Activated CD4-positive, alpha-beta T cell treated with anti-CD3 and anti-CD28 coated beads, Interleukin-2, Interleukin-4, amounts not matched to agents 100 ng/mL and 50 ng/mL, durations not matched to agents 16 hours and 8 hours (primary cell): ENCODE measurements at regions not wholly inside any gene's neighbourhood (a gene's known extent, or its start where the extent isn't known, plus 50 kb on each side); places are given as distances from the start of the nearest gene placed in this dataset.
"Not testable (repeated sequence)": the region's sequence is repeated elsewhere in the genome, so short reads cannot be mapped to it uniquely, and the experiment has no call there.

ENCODE experiments used
- DNase-seq: peaks from one replicate; pipeline ENCODE4 v3.0.0-alpha.2; 2020; ENCODE audit warnings: low spot score

DNA sequence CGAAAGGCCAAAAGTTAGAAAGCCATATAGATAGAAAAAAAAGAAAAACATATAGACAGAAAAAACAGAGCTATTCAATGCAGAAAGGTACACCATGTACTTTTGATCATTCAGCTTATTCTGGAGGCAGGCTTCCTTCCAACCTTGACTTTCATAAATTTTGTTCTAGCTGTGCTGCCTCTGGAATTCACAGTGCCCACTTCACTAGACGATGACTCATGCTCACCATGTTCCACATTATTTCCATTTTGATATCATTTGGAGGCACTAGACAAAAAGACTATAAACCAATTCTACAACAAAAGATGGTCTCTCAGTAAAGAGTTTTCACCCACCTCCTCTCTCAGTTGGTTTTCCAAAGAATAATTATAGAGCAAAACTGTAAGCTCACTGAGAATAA, 229.0 kb upstream of the IPO5 start:
- DNase-seq: no peak

DNA sequence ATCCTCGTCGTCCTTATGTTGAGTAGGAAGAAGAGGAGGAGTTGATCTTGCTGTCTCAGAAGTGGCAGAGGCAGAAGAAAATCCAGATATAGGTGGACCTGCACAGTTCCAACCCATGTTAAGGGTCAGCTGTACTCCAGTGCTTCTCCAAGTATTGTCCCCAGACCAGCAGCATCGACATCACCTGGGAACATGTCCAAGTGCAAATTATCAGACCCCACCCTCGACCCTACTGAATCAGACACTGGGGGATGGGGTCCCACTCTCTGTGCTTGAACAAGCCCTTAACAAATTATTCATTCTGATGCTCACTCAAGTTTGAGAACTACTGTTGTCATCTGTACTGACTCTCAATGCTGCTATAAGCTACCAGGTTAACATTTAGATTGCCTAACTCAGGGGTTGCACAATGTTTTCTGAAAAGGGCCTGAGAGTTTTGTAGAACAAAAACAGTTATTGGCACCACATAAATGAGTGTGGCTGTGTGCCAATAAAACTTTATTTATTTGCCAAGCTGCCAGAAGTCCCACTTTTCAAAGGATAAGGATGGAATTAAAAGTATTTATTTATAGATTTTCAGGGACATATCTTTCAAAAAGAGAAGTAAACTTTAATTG, 226.7 kb upstream of the IPO5 start:
- DNase-seq: no peak

DNA sequence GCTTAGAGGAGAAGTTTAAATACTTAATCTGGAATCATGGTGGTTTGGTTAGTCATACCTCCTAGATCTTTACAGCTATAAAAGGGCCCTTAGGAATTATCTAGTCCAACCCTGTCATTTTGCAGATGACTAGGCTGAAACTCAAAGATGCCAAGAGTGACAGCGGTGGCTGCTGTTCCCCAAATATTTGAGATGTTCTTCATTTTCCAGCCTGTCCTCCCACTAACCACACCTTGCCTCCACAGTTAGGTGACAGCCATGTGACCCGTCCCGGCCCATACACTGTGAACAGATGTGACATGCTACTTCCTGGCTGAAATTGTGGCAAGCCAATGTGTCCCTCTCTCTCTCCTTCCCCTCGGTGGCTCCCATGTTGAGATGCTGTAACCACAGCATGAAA, 225.5 kb upstream of the IPO5 start:
- DNase-seq: no peak

DNA sequence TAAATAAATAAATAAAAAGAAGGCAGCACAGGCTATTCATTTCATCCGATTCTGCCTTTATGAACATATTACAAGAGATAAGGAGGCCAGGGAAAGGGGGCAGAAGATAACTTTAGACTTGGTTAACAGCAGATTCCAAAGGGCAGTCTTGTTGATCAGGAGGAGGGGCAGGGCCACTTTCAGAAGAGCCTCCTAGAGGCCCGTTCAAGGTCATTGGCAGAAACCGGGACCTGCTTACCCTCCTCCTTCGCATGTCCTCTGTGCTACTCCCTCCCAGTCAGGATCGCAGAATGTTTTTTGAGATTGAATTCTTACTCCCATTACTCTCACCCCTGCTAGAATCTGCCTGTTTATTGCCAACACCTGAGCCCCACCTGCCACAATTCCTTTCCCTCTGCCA, 217.0 kb upstream of the IPO5 start:
- DNase-seq: no peak

DNA sequence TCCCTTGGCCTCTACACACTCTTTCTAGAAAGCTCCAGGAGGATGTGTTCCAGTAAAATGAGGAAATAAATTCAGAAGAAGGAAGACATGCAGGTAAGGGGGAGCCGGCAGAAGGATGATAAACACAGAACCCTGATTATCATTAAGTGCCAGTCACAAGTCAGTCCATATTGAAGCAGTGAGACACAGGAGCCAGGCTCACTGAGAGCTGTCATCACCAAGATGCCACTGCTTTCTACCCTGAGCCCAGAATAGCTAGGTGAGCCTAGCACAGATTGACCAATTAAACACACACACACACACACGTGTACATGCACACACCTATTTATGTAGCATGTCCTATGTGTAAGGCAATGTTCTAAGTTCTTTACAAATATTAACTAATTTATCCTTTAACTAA, 211.4 kb upstream of the IPO5 start:
- DNase-seq: no peak

DNA sequence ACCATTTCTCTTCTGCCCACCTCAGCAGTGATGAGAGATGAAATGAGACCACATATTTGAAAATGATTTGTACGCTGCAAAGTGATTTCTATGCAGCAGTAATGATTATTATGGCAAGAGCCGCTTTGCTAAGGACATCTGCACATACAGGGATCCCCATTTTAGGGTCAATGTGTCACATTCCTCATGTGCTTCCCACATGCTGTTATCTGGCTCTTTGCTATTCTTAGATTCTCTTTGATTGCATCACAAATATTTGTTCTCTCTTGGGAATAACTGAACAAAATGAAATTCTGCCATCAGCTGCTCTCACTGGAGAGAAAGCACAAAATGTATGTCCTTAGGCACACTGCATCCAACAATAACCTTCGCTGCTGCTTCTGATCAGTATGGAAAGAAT, 209.5 kb upstream of the IPO5 start:
- DNase-seq: no peak

DNA sequence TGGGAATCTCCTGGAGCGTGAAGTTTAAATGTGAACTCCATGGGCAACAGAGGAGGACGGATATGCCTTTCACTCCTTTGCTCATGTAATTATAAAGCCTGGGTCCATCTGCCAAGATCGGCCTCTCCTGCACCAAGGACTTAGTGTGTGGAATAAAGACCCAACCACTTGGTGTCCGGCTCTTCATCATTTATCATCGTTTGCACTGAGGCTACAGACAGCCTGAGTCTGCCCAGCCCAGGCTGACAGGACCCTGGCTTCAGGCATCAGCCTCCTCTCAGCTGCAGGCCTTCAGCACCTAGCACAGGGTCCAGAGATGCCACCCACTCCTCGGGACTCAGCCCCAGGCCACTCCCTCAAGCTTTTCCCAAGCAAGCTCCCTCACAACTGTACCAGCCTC, 206.8 kb upstream of the IPO5 start:
- no peak for DNase-seq

DNA sequence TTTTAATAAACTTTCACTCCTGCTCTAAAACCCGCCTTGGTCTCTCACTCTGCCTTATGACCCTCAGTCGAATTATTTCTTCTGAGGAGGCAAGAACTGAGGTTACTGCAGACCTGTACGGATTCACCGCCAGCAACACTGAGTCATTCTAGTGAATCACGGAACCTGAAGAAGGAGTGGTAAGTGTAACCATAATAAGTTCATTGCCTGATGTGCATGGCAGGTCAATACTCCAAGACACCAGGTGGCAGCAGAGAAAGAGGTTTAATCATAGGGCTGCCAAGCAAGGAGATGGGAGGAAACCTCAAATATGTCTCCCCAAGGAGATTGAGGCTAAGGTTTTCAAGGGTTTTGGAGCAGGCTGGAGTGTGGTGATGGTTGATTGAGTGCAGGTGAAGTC, 204.3 kb upstream of the IPO5 start:
- no peak for DNase-seq

DNA sequence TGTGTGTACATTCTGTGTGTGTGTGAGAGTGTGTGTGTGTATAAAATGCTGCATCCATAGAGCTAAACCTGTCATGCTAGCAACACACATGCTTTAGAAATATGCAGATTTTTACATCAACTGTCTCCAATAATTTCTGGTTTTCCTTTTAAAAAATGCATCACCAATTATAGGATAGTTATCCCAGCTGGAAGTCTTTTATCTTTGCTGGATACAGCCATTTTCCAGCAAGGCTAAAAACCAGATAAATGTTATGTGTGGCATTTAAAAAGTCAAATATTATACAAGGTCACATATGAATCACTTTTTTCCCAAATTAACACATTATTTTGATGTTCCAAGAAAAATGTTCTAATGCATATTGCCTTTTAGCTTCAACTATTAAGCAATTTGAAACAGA, 202.0 kb upstream of the IPO5 start:
- no peak for DNase-seq

DNA sequence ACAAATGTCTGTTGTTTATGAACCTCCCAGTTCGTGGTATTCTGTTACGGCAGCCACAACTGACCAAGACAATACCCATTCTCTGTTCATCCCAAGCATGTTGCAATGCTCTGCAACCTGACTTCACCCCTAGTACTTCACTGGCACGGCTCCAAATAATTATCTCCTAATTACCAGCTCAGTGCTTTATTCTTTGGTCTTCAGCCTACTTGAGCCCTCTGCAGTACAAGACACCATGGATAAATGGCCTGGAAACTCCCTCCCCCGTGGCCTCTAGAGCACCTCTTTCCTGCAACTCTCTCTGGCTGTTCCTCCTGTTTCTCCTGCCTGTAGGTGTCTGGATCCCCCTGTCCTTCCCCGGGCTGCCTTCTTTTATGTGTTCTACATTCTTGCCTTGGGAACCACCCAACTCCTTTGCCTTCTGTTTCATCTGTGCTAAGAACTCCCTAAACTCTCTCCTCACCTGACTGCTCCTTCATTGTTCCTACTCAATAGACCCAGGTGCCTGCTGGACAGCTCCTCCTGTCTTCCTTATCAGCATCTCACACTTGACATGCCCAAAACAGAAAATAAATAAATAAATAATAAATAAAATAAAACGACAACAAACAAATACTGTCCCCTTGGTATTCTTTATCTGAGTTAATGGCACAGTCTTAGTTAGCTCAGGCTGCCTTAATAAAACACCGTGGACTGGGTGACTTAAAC, 200.4 kb upstream of the IPO5 start:
- no peak for DNase-seq

DNA sequence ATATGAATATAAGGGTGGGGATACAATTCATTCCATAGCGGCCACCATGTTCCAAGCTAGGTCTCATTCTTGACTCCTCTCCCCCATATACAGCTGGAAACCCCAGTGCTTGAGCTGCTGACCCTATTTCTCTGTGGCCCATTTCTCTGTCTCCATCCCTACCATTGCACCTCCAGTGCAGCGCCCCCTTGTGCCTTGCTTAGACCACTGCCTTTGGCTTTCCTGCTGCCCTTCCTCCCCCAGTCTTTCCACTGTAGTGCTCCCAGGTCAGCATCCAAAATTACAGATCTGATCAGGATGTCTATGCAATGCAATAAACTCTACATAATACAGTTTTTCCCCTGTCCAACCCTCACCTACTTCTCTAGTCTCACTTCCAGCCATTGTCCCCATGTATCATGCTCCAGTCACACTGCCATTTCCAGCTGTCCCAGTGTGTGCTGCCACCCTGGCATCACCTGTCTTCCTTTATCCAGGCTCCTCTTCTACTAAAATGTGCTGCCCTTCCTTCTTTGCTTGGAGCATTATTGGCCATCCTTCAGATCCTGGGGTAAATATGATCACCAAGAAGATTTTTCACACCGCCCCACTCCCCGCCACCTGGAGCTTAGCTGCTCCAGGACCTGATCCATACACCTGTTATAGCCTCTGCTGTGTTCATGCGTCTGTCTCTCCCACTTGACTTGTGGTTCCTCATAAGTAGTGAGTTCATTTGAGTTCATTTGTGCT, 199.4 kb upstream of the IPO5 start:
- no peak for DNase-seq

DNA sequence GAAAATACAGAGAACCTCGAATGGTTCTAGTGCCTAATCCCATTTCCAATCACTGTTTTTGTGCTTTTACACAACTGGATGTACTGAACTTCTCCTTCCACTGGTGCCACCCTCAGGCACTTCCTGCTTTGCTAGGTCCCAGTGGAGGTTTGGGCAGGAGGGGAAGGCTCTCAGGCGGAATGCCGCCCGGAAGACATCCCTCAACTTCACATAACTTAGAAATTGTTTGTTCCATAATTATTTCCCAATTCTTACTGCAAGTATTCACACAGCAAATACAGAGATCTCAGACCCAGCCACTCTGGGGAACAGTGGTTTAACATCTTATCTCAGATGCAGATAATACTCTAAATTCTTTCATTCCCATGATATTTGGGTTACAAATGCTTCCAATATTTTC, 195.7 kb upstream of the IPO5 start:
- DNase-seq: no peak

DNA sequence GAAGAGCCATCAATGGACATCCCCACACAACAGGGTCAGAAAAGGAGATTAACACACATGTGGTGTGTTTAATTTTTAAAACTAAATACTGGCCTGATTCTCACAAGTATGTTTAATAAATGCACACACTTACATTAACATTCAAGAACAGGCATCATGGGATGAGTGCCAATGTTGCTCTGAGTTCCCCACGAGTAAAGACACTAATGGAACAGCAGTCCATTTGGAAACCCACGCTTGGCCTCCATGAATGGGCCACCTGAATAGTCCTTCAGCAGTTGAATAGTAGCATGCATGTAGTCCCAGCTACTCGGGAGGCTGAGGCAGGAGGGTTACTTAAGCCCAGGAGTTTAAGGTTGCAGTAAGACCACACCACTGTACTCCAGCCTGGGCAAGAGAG, 195.2 kb upstream of the IPO5 start:
- no peak for DNase-seq

DNA sequence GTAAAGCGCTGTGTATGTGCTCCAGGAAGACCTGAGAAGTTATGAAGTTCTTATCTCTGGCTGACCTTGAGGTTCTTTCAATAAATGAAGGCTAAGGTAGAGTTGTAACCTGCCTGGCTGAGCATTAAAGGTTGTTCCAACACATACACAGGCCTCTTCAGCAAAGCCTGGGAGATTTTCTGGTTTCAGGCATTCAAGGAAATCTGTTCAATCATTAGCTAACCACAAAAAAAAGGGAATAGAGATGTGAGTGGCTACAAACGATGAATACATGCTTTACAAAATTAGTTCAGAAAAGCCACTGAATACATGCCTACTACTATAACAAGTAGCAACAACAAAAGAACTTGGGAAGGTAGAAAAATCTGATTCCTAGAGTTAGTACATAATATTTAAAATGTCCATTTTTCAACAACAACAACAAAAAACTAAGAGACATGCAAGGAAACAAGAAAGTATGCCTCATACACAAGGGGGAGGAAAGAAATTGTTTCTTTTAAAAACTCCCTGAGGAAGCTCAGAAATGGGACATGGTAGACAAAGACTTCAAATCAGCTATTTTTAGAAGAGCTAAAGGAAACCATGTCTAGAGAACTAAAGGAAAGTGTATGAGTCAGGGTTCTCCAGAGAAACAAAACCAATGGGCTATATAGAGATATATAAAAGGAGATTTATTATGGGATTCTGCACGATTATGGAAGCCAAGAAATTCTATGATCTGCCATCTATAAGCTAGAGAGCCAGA, 191.5 kb upstream of the IPO5 start:
- DNase-seq: no peak

DNA sequence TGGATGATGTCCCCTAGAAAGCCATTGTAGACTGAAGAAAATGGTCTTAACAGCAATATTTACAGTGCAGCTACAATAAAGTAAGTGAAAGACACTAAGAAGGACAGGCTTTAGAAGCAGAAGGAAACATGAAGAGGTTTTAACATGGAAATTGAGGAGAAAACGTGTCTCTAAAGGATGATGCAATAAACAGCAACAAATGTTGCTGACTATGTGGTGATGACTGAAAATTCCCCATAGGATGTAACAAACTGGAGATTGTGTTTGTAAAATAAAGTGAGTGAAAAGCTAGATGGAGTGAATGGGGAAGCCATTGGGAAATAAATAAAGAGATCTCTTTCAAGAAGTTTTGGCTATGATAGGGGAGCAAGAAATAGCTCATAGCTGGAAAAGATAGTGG, 186.7 kb upstream of the IPO5 start:
- no peak for DNase-seq

DNA sequence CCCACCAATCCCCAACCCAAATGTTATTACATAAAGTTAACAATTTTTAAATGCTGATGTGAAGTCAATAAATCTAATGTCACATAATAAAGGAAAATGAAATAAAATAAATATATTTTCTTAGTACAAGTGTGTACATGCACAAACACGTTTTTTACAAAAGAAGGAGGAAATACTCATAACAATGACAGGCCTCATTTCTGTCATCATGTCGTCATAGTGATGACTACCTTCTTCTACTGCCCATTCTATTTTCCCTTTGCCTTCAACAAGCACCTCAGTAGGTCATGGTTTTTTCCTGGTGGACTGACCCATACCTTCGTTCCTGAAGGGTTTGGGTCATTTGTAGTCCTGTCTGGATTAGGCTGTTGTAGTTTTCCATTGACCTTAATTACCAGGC, 185.3 kb upstream of the IPO5 start:
- DNase-seq: no peak

DNA sequence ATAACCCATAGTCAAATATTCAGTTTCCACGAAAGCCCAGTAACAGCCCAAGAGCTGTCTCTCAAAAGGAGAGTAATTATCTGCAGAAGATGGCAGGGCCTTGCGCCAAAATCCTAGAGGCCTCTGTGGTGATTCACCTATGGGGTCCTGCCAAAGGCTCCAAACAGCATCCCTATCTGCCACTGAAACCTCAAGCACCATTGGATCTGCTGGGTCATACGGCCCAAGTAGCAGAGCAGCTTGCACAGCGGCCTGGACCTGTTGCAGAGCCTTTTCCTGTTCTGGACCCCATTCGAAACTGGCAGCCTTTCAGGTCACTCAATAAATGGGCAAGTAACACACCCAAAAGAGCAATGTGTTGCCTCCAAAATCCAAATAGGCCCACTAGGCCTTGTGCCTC, 183.2 kb upstream of the IPO5 start:
- not testable (repeated sequence) for DNase-seq

DNA sequence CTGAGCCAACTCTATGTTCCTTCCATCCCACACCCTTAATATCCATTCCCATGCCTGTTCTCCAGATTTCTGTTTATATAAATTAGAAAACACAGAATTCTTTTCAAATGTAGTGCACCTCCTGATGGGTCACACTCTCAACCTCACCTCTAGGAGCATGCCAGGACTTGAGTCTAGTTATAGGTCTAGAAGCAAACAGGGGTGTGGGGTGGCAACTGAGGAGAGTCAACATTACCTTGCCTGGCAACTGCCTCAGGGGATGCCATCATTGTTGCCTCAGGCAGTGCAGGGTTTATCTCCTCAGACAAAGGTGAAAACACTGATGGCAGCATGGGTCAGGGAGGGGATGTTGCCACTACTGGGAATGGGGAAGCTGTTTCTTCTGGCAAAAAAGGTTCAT, 181.0 kb upstream of the IPO5 start:
- not testable (repeated sequence) for DNase-seq

DNA sequence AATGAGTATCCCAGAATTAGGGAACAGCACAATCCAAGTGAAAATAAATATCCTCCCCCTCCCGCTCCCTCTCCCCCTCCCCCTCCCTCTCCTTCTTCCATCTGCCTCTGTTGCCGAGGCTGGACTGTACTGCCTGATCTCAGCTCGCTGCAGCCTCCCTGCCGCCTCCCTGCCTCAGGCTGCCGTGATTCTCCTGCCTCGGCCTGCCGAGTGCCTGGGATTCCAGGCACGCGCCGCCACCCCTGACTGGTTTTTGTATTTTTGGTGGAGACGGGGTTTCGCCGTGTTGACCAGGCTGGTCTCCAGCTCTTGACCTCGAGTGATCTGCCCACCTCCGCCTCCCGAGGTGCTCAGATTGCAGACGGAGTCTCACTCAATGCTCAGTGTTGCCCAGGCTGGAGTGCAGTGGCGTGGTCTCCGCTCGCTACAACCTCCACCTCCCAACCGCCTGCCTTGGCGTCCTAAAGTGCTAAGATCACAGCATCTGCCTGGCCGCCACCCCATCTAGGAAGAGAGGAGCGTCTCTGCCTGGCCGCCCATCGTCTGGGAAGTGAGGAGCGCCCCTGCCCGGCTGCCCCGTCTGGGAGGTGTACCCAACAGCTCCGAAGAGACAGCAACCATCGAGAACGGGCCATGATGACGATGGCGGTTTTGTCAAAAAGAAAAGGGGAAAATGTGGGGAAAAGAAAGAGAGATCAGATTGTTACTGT, 178.9 kb upstream of the IPO5 start:
- not testable (repeated sequence) for DNase-seq

DNA sequence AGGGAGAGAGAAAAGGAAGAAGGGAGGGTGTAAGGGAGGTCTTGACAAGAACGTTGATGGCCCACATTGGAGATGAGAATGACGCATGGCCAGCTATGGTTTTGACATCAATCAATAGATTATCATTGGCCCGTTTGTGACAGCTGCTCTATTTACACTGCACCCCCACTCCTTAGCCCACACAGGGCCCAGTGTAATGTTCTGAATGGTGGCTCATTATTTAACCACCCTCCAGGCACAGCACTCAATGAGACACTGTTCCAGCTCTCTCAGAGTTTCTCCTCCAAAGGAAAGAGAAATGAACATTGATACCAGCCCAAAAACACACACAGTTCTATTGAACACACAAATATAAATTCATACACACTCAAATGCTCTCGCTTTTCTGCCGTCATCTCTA, 173.0 kb upstream of the IPO5 start:
- DNase-seq: no peak

DNA sequence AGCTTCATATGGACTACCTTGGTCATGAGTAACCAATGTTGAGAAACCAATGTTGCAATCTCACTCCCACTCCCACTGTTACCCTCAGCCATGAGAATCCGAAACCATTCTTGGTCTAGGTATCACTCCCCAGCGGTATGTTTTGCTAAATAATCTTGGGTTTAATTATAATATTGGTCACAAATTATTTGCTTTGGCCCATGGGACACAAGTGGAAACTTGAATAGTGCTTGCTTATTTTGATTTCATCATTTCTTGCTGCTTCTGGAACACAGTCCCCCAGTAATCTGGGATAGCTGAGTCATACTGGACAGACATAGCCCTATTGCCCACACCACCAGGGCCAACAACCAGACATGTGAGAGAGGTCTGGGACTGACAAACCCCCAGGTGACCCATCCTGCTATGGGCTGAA, 171.6 kb upstream of the IPO5 start:
- DNase-seq: no peak

DNA sequence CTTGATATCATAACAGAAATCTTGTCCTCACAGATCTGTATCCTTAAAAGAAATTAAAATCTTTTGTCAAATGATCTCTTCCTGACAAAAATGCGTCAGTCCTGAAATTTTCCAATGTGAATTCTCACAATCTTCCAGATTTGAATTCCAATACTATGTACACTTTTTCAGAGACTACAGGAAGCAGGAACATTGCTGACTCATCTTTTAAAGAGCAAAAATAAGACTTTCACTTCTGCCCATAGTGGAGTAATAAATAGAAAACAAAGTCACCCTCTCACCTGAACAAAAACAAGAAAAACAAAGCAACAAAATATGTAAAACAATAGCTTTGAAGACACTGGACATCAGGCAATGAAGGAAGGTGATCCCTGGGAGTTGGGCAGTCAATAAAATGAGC, 167.0 kb upstream of the IPO5 start:
- no peak for DNase-seq
